ENCODE measurements at regions not wholly inside any gene's neighbourhood (a gene's known extent, or its start where the extent isn't known, plus 50 kb on each side); places are given as distances from the start of the nearest gene placed in this dataset.

DNA sequence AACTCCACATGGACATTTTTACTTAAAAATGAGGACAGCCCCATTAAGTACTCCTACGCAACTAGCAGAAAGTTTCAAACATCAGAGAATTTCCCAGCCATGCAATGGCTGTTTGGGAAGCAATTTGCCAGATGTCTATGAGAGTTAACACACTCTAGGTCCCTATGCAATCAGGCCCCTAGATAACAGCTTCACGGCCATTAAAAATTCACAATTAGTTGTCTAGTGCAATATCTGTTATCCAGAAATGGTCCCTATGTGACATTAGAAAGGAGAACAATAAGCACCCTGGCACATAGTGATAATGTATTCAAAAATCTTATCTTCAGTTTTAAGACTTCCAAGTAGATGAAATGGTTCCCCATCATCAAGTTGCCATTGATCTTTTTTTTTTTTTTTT, 174.3 kb upstream of the NRSN1 start:
- TF ChIP-seq, protein P1, sequence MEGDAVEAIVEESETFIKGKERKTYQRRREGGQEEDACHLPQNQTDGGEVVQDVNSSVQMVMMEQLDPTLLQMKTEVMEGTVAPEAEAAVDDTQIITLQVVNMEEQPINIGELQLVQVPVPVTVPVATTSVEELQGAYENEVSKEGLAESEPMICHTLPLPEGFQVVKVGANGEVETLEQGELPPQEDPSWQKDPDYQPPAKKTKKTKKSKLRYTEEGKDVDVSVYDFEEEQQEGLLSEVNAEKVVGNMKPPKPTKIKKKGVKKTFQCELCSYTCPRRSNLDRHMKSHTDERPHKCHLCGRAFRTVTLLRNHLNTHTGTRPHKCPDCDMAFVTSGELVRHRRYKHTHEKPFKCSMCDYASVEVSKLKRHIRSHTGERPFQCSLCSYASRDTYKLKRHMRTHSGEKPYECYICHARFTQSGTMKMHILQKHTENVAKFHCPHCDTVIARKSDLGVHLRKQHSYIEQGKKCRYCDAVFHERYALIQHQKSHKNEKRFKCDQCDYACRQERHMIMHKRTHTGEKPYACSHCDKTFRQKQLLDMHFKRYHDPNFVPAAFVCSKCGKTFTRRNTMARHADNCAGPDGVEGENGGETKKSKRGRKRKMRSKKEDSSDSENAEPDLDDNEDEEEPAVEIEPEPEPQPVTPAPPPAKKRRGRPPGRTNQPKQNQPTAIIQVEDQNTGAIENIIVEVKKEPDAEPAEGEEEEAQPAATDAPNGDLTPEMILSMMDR (IDR thresholded peaks at IDR 0.05): no peak
- no peak for TF ChIP-seq POLR2A (IDR thresholded peaks at IDR 0.05)
- TF ChIP-seq EP300 (IDR thresholded peaks at IDR 0.05): no peak
